ENCODE measurements at regions not wholly inside any gene's neighbourhood (a gene's known extent, or its start where the extent isn't known, plus 50 kb on each side); places are given as distances from the start of the nearest gene placed in this dataset.

DNA sequence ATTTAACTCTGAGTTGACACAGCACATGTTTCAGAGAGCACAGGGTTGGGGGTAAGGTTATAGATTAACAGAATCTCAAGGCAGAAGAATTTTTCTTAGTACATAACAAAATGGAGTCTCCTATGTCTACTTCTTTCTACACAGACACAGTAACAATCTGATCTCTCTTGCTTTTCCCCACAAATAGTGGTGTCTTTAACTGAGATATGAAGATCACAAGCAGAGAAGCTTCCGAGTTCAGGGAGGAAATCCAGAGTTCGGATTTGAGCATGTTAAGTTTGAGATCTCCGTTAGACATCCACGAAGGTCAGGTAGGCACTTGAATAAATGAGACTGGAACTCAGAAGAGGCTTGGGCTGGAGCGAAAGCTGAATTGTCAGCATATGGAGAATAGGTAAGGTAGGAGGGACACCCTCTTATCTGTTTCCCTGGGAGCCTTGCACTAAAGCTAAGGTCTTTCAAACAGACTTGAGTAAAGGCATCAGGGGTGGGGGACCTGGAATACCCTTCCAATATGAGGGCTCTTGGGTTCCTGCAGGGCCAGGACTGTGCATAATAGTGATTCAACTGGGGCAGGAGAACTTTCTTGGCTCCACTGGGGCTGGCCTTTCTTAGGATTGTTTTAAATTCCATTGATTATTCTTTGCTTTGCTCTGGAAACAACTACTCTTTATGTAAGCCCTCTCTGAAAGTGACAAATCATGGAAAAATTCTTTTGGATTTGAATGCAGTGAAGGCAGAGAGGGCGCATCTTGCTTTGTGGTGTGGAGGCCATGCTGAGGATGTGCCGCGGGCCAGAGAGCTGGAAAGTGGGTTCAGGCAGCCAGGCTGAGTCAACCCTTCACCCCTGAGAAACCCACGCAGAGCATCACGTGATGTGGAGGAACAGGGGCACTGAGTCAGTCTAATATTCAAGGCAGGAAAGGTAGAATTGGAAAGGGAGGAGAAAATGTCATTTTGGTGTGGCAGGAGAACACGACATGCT, 62.7 kb upstream of the AMPD3 start:
- peaks cover 7 to 69% (median 57%) of the 10 kb centered on the region in 4 donors for H3K4me1 ChIP-seq
- intact Hi-C loops (cut with DNase I), result no loop called here
- no peaks in the 10 kb centered on the region for H3K27me3 ChIP-seq
- H3K4me3 ChIP-seq, result no peak overlapping the region
- H3K27ac ChIP-seq (replicated peaks in 1 of 4), result peak overlapping the region; percentile 2 to 62 (median 38)
- H3K36me3 ChIP-seq, result no peaks in the 10 kb centered on the region
- 67% methylated on average over 11 of the region's 11 CpGs for WGBS
- DNase-seq (ENCODE audit: extremely low spot score), result no peak
- no peak for TF ChIP-seq POLR2AphosphoS5 (IDR thresholded peaks at IDR 0.05)
- no peak for TF ChIP-seq EP300 (IDR thresholded peaks at IDR 0.05)
- no peak for TF ChIP-seq POLR2A (IDR thresholded peaks at IDR 0.05; ENCODE audit: low read depth)
- TF ChIP-seq, protein P1, sequence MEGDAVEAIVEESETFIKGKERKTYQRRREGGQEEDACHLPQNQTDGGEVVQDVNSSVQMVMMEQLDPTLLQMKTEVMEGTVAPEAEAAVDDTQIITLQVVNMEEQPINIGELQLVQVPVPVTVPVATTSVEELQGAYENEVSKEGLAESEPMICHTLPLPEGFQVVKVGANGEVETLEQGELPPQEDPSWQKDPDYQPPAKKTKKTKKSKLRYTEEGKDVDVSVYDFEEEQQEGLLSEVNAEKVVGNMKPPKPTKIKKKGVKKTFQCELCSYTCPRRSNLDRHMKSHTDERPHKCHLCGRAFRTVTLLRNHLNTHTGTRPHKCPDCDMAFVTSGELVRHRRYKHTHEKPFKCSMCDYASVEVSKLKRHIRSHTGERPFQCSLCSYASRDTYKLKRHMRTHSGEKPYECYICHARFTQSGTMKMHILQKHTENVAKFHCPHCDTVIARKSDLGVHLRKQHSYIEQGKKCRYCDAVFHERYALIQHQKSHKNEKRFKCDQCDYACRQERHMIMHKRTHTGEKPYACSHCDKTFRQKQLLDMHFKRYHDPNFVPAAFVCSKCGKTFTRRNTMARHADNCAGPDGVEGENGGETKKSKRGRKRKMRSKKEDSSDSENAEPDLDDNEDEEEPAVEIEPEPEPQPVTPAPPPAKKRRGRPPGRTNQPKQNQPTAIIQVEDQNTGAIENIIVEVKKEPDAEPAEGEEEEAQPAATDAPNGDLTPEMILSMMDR (IDR thresholded peaks at IDR 0.05), result no peak
- no peaks in the 10 kb centered on the region for H3K9me3 ChIP-seq

DNA sequence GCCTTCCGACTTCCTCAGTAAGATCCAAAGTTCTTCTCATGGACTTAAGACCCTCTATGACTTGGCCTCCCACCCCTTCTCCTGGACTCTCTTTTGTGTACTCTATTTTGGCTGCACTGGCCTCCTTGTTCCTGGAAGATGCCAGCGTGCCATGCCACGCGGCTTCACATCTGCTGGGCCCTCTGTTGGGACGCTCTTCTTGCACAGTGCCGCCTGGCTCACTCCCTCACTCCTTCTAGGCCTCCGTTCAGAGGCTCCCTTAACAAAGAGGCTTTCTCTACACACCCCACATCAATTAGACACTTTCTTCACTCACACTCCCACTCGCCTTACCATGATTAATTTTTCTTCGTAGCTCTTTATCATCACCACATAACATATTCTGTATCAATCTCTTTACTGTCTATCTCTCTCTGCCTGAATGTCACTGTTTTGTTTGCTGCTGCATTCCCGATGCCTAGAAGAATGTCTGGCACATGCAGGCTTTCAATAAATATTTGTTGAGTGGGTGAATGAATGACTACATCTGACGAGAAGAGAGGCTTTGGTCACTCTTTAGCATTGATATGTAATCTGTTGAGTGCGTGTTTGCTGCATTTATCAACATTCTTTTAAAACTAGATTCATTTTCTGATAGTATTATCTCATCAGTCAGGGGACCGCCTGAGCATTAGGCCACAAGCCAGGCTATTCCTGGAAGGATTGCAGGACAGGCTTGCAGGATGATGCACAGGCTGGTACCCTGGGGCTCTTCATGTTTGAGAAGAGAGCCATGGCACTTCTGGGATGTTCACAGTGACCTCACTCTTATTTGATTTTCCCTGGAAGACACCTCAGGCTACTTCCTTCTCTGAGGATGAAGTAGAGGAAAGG, 60.6 kb upstream of the AMPD3 start:
- H3K27ac ChIP-seq (replicated peaks in 1 of 4), result peak overlapping the region in 2 of 4 donors; percentile 0 to 7
- intact Hi-C loops (cut with DNase I), result no loop called here
- WGBS, result 58% methylated on average over 13 of the region's 13 CpGs
- H3K9me3 ChIP-seq, result no peaks in the 10 kb centered on the region
- peaks cover 0 to 49% (median 37%) of the 10 kb centered on the region in 4 donors for H3K4me1 ChIP-seq
- no peaks in the 10 kb centered on the region for H3K27me3 ChIP-seq
- H3K36me3 ChIP-seq, result no peaks in the 10 kb centered on the region
- H3K4me3 ChIP-seq, result no peak overlapping the region
- no peak for DNase-seq (ENCODE audit: extremely low spot score)
- no peak for TF ChIP-seq POLR2A (IDR thresholded peaks at IDR 0.05; ENCODE audit: low read depth)
- TF ChIP-seq, protein P1 (IDR thresholded peaks at IDR 0.05), result no peak
- TF ChIP-seq POLR2AphosphoS5 (IDR thresholded peaks at IDR 0.05), result no peak
- no peak for TF ChIP-seq EP300 (IDR thresholded peaks at IDR 0.05)

DNA sequence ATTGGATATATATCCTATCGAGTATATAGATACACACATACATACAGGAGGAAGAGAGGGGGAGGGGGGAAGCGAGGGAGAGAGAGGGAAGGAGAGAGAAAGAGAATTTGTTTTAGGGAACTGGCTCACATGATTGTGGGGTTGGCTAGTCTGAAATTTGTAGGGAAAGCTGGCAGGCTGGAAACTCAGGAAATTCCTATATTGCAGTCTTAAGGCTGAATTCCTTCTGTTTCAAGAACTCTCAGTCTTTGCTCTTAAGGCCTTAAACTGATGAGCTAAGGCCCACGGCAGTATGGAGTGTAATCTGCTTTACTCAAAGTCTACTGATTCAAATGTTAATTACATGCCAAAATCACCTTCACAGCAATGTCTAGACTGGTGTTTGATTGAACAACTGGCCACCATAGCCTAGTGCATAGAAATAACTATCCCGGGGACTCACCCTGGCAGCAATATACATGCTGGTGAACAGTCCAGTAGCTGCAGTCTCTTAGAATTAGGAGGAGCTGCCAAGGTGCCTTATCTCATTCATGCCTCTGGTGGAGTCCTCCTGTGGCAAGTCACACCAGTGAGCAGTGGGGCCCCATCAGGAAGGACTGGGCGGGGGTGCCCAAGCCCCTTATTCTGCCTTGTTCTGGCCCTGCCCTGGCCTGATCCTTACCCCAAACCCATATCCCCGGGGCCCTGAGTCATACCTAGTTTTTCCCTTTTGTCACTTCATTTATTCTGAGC, 59.7 kb upstream of the AMPD3 start:
- no peak for DNase-seq (ENCODE audit: extremely low spot score)
- no peak overlapping the region for H3K4me3 ChIP-seq
- peak overlapping the region in 1 of 4 donors; percentile 7 for H3K27ac ChIP-seq (replicated peaks in 1 of 4)
- no peaks in the 10 kb centered on the region for H3K36me3 ChIP-seq
- peaks cover 0 to 41% (median 35%) of the 10 kb centered on the region in 4 donors for H3K4me1 ChIP-seq
- H3K27me3 ChIP-seq, result no peaks in the 10 kb centered on the region
- intact Hi-C loops (cut with DNase I), result no loop called here
- WGBS, result 82% methylated on average over 6 of the region's 6 CpGs
- TF ChIP-seq POLR2AphosphoS5 (IDR thresholded peaks at IDR 0.05) (no peak), POLR2A (IDR thresholded peaks at IDR 0.05; ENCODE audit: low read depth) (no peak), EP300 (IDR thresholded peaks at IDR 0.05) (no peak)
- TF ChIP-seq, protein P1 (IDR thresholded peaks at IDR 0.05), result no peak
- H3K9me3 ChIP-seq, result no peaks in the 10 kb centered on the region

DNA sequence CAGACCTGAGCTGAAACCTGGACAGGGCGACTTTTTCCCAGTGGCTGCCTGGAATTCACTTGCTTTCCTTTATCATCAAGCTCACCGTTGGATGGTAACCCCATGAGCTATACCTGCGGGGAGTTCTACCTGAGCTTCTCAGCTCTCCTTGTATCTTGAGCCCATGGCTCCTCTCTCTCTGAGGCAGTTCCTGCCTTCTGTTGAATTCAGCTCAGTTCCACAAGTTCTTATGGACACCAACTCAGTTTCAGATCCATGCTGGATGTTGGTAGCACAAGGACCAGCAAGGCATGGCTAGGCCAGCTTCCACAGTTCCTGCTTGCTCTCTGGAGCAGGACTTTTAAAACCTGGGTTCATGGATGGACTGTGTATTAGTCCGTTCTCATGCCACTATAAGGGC, 58.3 kb upstream of the AMPD3 start:
- Histone ChIP-seq H3K4me3 (no peak overlapping the region), H3K27me3 (no peaks in the 10 kb centered on the region), H3K27ac (replicated peaks in 1 of 4) (no peak overlapping the region), H3K36me3 (no peaks in the 10 kb centered on the region), H3K4me1 (peaks cover 0 to 33% (median 30%) of the 10 kb centered on the region in 4 donors), H3K9me3 (no peaks in the 10 kb centered on the region)
- 92% methylated on average over 4 of the region's 4 CpGs for WGBS
- no peak for DNase-seq (ENCODE audit: extremely low spot score)
- TF ChIP-seq POLR2AphosphoS5 (IDR thresholded peaks at IDR 0.05) (no peak), EP300 (IDR thresholded peaks at IDR 0.05) (no peak), POLR2A (IDR thresholded peaks at IDR 0.05; ENCODE audit: low read depth) (no peak)
- TF ChIP-seq, protein P1 (IDR thresholded peaks at IDR 0.05), result no peak
- intact Hi-C loops (cut with DNase I), result no loop called here
